ENCODE measurements at regions not wholly inside any gene's neighbourhood (a gene's known extent, or its start where the extent isn't known, plus 50 kb on each side); places are given as distances from the start of the nearest gene placed in this dataset.
"Not testable (repeated sequence)": the region's sequence is repeated elsewhere in the genome, so short reads cannot be mapped to it uniquely, and the experiment has no call there.

- H3K27me3 ChIP-seq = no peaks in the 10 kb centered on the region
- intact Hi-C loops (cut with DNase I) = no loop called here
- no peaks in the 10 kb centered on the region for H3K36me3 ChIP-seq
- H3K27ac ChIP-seq = no peak overlapping the region
- DNase-seq = no peak
- TF ChIP-seq, protein P1, sequence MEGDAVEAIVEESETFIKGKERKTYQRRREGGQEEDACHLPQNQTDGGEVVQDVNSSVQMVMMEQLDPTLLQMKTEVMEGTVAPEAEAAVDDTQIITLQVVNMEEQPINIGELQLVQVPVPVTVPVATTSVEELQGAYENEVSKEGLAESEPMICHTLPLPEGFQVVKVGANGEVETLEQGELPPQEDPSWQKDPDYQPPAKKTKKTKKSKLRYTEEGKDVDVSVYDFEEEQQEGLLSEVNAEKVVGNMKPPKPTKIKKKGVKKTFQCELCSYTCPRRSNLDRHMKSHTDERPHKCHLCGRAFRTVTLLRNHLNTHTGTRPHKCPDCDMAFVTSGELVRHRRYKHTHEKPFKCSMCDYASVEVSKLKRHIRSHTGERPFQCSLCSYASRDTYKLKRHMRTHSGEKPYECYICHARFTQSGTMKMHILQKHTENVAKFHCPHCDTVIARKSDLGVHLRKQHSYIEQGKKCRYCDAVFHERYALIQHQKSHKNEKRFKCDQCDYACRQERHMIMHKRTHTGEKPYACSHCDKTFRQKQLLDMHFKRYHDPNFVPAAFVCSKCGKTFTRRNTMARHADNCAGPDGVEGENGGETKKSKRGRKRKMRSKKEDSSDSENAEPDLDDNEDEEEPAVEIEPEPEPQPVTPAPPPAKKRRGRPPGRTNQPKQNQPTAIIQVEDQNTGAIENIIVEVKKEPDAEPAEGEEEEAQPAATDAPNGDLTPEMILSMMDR (IDR thresholded peaks at IDR 0.05) = no peak
- TF ChIP-seq POLR2A (IDR thresholded peaks at IDR 0.05) = no peak
- H3K9me3 ChIP-seq = no peaks in the 10 kb centered on the region
- WGBS, 2 donors = 77 to 90% methylated on average over 4 of the region's 4 CpGs
- no peaks in the 10 kb centered on the region for H3K4me1 ChIP-seq
- H3K4me3 ChIP-seq (replicated peaks in 1 of 3) = no peak overlapping the region
Observed at GRCh38 chr7:113349339-113349738, 231.0 kb upstream of the SMIM30 start.

GRCh38 chr7:113339661-113340060 is 221.3 kb upstream of the SMIM30 start:
- WGBS, 2 donors = 90 to 91% methylated on average over 1 of the region's 1 CpG
- H3K27ac ChIP-seq = no peak overlapping the region
- intact Hi-C loops (cut with DNase I) = no loop called here
- no peaks in the 10 kb centered on the region for H3K27me3 ChIP-seq
- no peaks in the 10 kb centered on the region for H3K36me3 ChIP-seq
- no peak overlapping the region for H3K4me3 ChIP-seq (replicated peaks in 1 of 3)
- no peak for DNase-seq
- H3K4me1 ChIP-seq = no peaks in the 10 kb centered on the region
- TF ChIP-seq, protein P1 (IDR thresholded peaks at IDR 0.05) = no peak
- no peak for TF ChIP-seq POLR2A (IDR thresholded peaks at IDR 0.05)
- H3K9me3 ChIP-seq = no peaks in the 10 kb centered on the region

- WGBS, 2 donors = 87 to 89% methylated on average over 4 of the region's 4 CpGs
- H3K27ac ChIP-seq = no peak overlapping the region
- intact Hi-C loops (cut with DNase I) = no loop called here
- H3K9me3 ChIP-seq = no peaks in the 10 kb centered on the region
- TF ChIP-seq POLR2A (IDR thresholded peaks at IDR 0.05) = no peak
- TF ChIP-seq, protein P1 (IDR thresholded peaks at IDR 0.05) = no peak
- no peak for DNase-seq
- H3K27me3 ChIP-seq = no peaks in the 10 kb centered on the region
- no peaks in the 10 kb centered on the region for H3K4me1 ChIP-seq
- H3K36me3 ChIP-seq = no peaks in the 10 kb centered on the region
- H3K4me3 ChIP-seq (replicated peaks in 1 of 3) = no peak overlapping the region
Observed at GRCh38 chr7:113338071-113338696, 219.8 kb upstream of the SMIM30 start.

GRCh38 chr7:113336838-113337237 is 218.5 kb upstream of the SMIM30 start:
- DNase-seq; H3K4me3 ChIP-seq (replicated peaks in 1 of 3); H3K4me1 ChIP-seq; H3K27ac ChIP-seq; H3K9me3 ChIP-seq; intact Hi-C loops (cut with DNase I); H3K36me3 ChIP-seq; H3K27me3 ChIP-seq: not testable (repeated sequence)
- WGBS, 2 donors = 85 to 88% methylated on average over 1 of the region's 1 CpG

- 77 to 87% methylated on average over 11 to 12 of the region's 15 CpGs for WGBS, 2 donors
- Histone ChIP-seq H3K27ac (no peak overlapping the region), H3K9me3 (no peaks in the 10 kb centered on the region), H3K36me3 (no peaks in the 10 kb centered on the region), H3K4me1 (no peaks in the 10 kb centered on the region), H3K27me3 (no peaks in the 10 kb centered on the region), H3K4me3 (replicated peaks in 1 of 3) (no peak overlapping the region)
- TF ChIP-seq, protein P1 (IDR thresholded peaks at IDR 0.05) = no peak
- TF ChIP-seq POLR2A (IDR thresholded peaks at IDR 0.05) = no peak
- intact Hi-C loops (cut with DNase I) = no loop called here
- DNase-seq = peak in 1 of 2 donors; percentile 1
Observed at GRCh38 chr7:113331155-113331898, 213.0 kb upstream of the SMIM30 start.

All from thyroid gland (tissue), 4 donors.